Endothelial cell of umbilical vein (primary cell): ENCODE measurements at regions not wholly inside any gene's neighbourhood (a gene's known extent, or its start where the extent isn't known, plus 50 kb on each side); places are given as distances from the start of the nearest gene placed in this dataset.

Source experiments
- BruUV-seq: library from RNA; stranded (reverse); fragments of 400-500 nt; replicated peaks from 2 replicates; lab custom pipeline; 2021; lab: Mats Ljungman, UMichigan
- CTCF ChIA-PET: fragments of 300-600, 350-600 bp; sonication (Branson Sonifier 250); formaldehyde crosslinking; loops from one replicate; lab custom pipeline; 2021; ENCODE audit warnings: antibody characterized with exemption, inconsistent platforms; lab: Charles Lee
- POLR2A ChIA-PET: fragments of 300-600, 350-600 bp; sonication (Branson Sonifier 250); formaldehyde crosslinking; loops from one replicate; lab custom pipeline; 2021; ENCODE audit warnings: antibody characterized with exemption, inconsistent platforms; lab: Charles Lee
- DNase-seq: peaks from one replicate; pipeline ENCODE4 v3.0.0-alpha.2; 2011; ENCODE audit warnings: low read depth, low spot score
- FAIRE-seq: peaks from 2 replicates; lab custom pipeline; 2011; peaks lifted over from hg19 to GRCh38; lab: Jason Lieb, UNC
- H2AFZ ChIP-seq: 2 replicates; pipeline ENCODE4 v1.6.0; 2012; ENCODE audit warnings: low read depth, low read length, control low read depth, inconsistent platforms
- H3K27ac ChIP-seq: 2 replicates; pipeline ENCODE4 v1.5.1; 2011; ENCODE audit warnings: low read depth, mild to moderate bottlenecking, control low read depth, low read length, moderate library complexity; ENCODE audit not compliant: insufficient read depth
- H3K27me3 ChIP-seq, 2 experiments: 2 replicates each; pipeline versions ENCODE4 v1.6.0 to v1.6.1; 2011; ENCODE audit warnings: low read length in 2 of 2, mixed read lengths in 1 of 2; ENCODE audit not compliant: control insufficient read depth in 2 of 2, insufficient read depth in 2 of 2
- H3K36me3 ChIP-seq, 2 experiments: 2 replicates in 1 of 2; 3 replicates in 1 of 2; pipeline ENCODE4 v1.5.1; 2011; ENCODE audit warnings: low read length in 2 of 2, mild to moderate bottlenecking in 1 of 2, moderate library complexity in 1 of 2; ENCODE audit not compliant: control insufficient read depth in 2 of 2, insufficient read depth in 2 of 2; ENCODE audit errors: extremely low read depth in 1 of 2
- H3K4me1 ChIP-seq: 3 replicates; pipeline ENCODE4 v1.5.1; 2011; ENCODE audit warnings: mild to moderate bottlenecking, low read length; ENCODE audit not compliant: control insufficient read depth, insufficient read depth; ENCODE audit errors: extremely low read depth
- H3K4me2 ChIP-seq: 2 replicates; pipeline ENCODE4 v1.6.1; 2011; ENCODE audit warnings: low read length, control low read depth, mixed read lengths; ENCODE audit not compliant: insufficient read depth
- H3K4me3 ChIP-seq, 3 experiments: fragments of 200-600 bp in 1 of 3; sonication (generic), shearing (Covaris generic) in 1 of 3; replicated peaks in 1 of 3; 2 replicates each; pipeline ENCODE4 v1.5.1; 2011 to 2016; ENCODE audit warnings: control low read depth in 3 of 3, low read length in 3 of 3, mild to moderate bottlenecking in 2 of 3, inconsistent platforms in 1 of 3, low read depth in 1 of 3, moderate library complexity in 1 of 3; ENCODE audit not compliant: insufficient read depth in 1 of 3
- H3K79me2 ChIP-seq: 2 replicates; pipeline ENCODE4 v1.6.0; 2012; ENCODE audit warnings: low read length, inconsistent platforms; ENCODE audit not compliant: control insufficient read depth, insufficient read depth
- H3K9ac ChIP-seq: replicated peaks from 2 replicates; pipeline ENCODE3; 2011; ENCODE audit warnings: low read length, control low read depth; ENCODE audit not compliant: insufficient read depth; ENCODE audit errors: extremely low read depth
- H3K9me1 ChIP-seq: replicated peaks from 3 replicates; pipeline ENCODE4 v1.6.0; 2011; ENCODE audit warnings: mild to moderate bottlenecking, low read length; ENCODE audit not compliant: control insufficient read depth, insufficient read depth; ENCODE audit errors: extremely low read depth
- H3K9me3 ChIP-seq: replicated peaks from 2 replicates; pipeline ENCODE4 v1.5.1; 2012; ENCODE audit warnings: low read length, inconsistent platforms; ENCODE audit not compliant: control insufficient read depth, insufficient read depth
- H4K20me1 ChIP-seq: replicated peaks from 2 replicates; pipeline ENCODE3; 2011; ENCODE audit warnings: mild to moderate bottlenecking, low read length; ENCODE audit not compliant: control insufficient read depth, insufficient read depth; ENCODE audit errors: extremely low read depth
- CTCF ChIP-seq, 2 donors: IDR thresholded peaks; 1 replicate in 1 of 2; 2 replicates in 1 of 2; pipeline ENCODE4 v1.5.1; 2011; ENCODE audit warnings: low read length in 2 of 2, mild to moderate bottlenecking in 2 of 2, moderate library complexity in 2 of 2, control low read depth in 1 of 2, inconsistent platforms in 1 of 2, low read depth in 1 of 2; ENCODE audit not compliant: insufficient read depth in 1 of 2; ENCODE audit errors: extremely low read depth in 1 of 2
- EZH2 ChIP-seq: IDR thresholded peaks from 2 replicates; pipeline ENCODE4 v1.6.1; 2012; ENCODE audit warnings: borderline replicate concordance, low read depth, mild to moderate bottlenecking, moderate library complexity, low read length, inconsistent platforms; ENCODE audit not compliant: severe bottlenecking
- FOS ChIP-seq: IDR thresholded peaks from 2 replicates; pipeline ENCODE4 v1.6.1; 2011; ENCODE audit warnings: mild to moderate bottlenecking, low read length, moderate library complexity, borderline replicate concordance; ENCODE audit not compliant: insufficient read depth
- GATA2 ChIP-seq: IDR thresholded peaks from 2 replicates; pipeline ENCODE4 v1.7.0; 2011; ENCODE audit warnings: low read depth, mild to moderate bottlenecking, moderate library complexity, mixed read lengths, low read length; ENCODE audit not compliant: insufficient read length, insufficient read depth
- JUN ChIP-seq: IDR thresholded peaks from 2 replicates; pipeline ENCODE4 v1.6.1; 2011; ENCODE audit warnings: borderline replicate concordance, low read depth; ENCODE audit not compliant: insufficient read length, insufficient read depth
- MAX ChIP-seq: IDR thresholded peaks from 2 replicates; pipeline ENCODE4 v1.6.1; 2011; ENCODE audit not compliant: insufficient read depth, insufficient read length
- MYC ChIP-seq: IDR thresholded peaks from one replicate; pipeline ENCODE4 v1.6.1; 2011; ENCODE audit warnings: mild to moderate bottlenecking, low read depth, low read length
- POLR2A ChIP-seq: IDR thresholded peaks from 2 replicates; pipeline ENCODE4 v1.6.1; 2012; ENCODE audit warnings: low read depth, mild to moderate bottlenecking, control low read depth, low read length
- POLR2AphosphoS5 ChIP-seq: IDR thresholded peaks from 2 replicates; pipeline ENCODE4 v1.6.1; 2012; ENCODE audit warnings: low read depth, mild to moderate bottlenecking, control low read depth, low read length, moderate library complexity; ENCODE audit not compliant: insufficient read depth
- dilution Hi-C: fragments of 300-500 bp; cut with MboI; formaldehyde crosslinking; loops from one replicate; pipeline ENCODE4 v1.15.0; 2019; ENCODE audit warnings: low sequenced_read_pairs; ENCODE audit not compliant: extremely low pct_ligation_motif_present
- intact Hi-C: fragments of 100-400 bp; cut with micrococcal nuclease; formaldehyde crosslinking; loops from one replicate; pipeline ENCODE4 v1.10.0; 2022

- no peaks in the 10 kb centered on the region for H3K27me3 ChIP-seq
- no peak overlapping the region for H3K4me2 ChIP-seq
- no peak overlapping the region for H3K9ac ChIP-seq
- H3K4me1 ChIP-seq = peaks cover 10% of the 10 kb centered on the region
- no peak overlapping the region for H3K27ac ChIP-seq
- no peak overlapping the region for H2AFZ ChIP-seq
- no peaks in the 10 kb centered on the region for H3K9me1 ChIP-seq
- no peak overlapping the region for H3K4me3 ChIP-seq
- no TSS peak for BruUV-seq
- CTCF ChIA-PET = no interaction called here
- H3K36me3 ChIP-seq = no peaks in the 10 kb centered on the region
- no peaks in the 10 kb centered on the region for H4K20me1 ChIP-seq
- FAIRE-seq (no peak), DNase-seq (no peak)
- intact Hi-C loops = no loop called here
- no peaks in the 10 kb centered on the region for H3K79me2 ChIP-seq
- H3K9me3 ChIP-seq = no peaks in the 10 kb centered on the region
- dilution Hi-C loops = no loop called here
- POLR2A ChIA-PET = no interaction called here
- no peak for TF ChIP-seq MYC
- TF ChIP-seq GATA2 = no peak
- no peak for TF ChIP-seq CTCF (IDR thresholded peaks at IDR 0.05; ENCODE audit: extremely low read depth in 1 of 2, insufficient read depth in 1 of 2, low read depth in 1 of 2, low read length in 2 of 2)
- TF ChIP-seq EZH2 = no peak
- no peak for TF ChIP-seq JUN
- no peak for TF ChIP-seq FOS
- no peak for TF ChIP-seq POLR2A
- TF ChIP-seq MAX = no peak
- no peak for TF ChIP-seq POLR2AphosphoS5
Observed at GRCh38 chr4:32030406-32030805, 1310.2 kb downstream of the PCDH7 start.
